ENCODE measurements at regions not wholly inside any gene's neighbourhood (a gene's known extent, or its start where the extent isn't known, plus 50 kb on each side); places are given as distances from the start of the nearest gene placed in this dataset.

DNA sequence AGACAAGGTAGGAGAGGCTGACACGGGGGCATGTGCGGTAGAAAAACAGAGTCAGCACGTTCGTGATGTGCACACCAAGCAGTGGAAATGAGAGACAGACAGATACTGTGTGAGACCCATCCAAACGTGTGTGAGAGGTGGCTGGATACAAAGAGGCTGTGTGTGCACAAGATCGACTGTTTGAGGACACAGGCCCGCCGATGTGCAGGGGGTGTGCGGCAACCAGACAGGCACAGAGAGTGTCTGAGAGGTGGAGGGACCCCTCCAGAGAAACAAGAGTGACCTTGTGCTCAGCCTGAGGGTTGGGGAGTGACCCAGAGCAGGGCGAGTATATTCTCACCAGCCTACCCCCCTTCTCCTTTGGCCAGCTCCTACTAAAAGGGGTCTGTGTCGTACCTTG lies 97.8 kb upstream of the IPO9 start:
- TF ChIP-seq, protein P1, sequence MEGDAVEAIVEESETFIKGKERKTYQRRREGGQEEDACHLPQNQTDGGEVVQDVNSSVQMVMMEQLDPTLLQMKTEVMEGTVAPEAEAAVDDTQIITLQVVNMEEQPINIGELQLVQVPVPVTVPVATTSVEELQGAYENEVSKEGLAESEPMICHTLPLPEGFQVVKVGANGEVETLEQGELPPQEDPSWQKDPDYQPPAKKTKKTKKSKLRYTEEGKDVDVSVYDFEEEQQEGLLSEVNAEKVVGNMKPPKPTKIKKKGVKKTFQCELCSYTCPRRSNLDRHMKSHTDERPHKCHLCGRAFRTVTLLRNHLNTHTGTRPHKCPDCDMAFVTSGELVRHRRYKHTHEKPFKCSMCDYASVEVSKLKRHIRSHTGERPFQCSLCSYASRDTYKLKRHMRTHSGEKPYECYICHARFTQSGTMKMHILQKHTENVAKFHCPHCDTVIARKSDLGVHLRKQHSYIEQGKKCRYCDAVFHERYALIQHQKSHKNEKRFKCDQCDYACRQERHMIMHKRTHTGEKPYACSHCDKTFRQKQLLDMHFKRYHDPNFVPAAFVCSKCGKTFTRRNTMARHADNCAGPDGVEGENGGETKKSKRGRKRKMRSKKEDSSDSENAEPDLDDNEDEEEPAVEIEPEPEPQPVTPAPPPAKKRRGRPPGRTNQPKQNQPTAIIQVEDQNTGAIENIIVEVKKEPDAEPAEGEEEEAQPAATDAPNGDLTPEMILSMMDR (IDR thresholded peaks at IDR 0.05) = no peak
- TF ChIP-seq EZH2 (IDR thresholded peaks at IDR 0.05; ENCODE audit: borderline replicate concordance, insufficient read depth, low read depth, low read length, poor library complexity, severe bottlenecking) = no peak

Data from B cell (primary cell).